Suprapubic skin (tissue), 4 donors: ENCODE measurements at regions not wholly inside any gene's neighbourhood (a gene's known extent, or its start where the extent isn't known, plus 50 kb on each side); places are given as distances from the start of the nearest gene placed in this dataset.

Source experiments
- CTCF ChIP-seq, 2 donors: fragments of 200-600 bp in 1 of 2; fragments of 450-650 bp in 1 of 2; sonication (generic) in 1 of 2; IDR thresholded peaks; one replicate each; pipeline ENCODE4 v1.5.1; 2016 to 2019; ENCODE audit warnings: antibody characterized with exemption in 2 of 2, mild to moderate bottlenecking in 1 of 2, moderate library complexity in 1 of 2
- POLR2A ChIP-seq, 2 donors: fragments of 450-650 bp; IDR thresholded peaks; one replicate each; pipeline ENCODE4 v1.6.1; 2017; ENCODE audit warnings: antibody characterized with exemption in 2 of 2, mild to moderate bottlenecking in 2 of 2, moderate library complexity in 2 of 2
- POLR2AphosphoS5 ChIP-seq, 3 donors: sonication (generic); formaldehyde crosslinking; IDR thresholded peaks; one replicate each; pipeline ENCODE4 v1.6.1; 2017; ENCODE audit warnings: antibody characterized with exemption in 3 of 3

DNA sequence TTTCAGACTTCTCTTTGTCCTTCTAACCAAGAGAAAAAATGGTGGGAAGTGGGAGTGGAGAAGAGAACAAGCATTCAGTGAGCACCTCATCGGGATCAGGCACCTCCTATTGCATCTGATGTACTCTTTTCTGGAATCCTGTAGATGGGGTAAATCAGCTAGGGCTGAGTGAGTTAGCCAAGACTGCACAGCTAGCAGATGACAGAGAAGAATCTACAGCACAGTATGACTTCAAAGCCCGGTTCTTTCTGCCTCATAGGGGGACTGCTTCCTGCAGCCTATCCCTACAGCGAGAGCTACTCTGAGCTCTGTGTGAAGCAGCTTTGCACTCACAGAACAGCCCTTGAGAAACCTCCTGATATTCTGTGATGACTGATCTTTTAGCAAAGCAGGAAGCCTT, 275.2 kb upstream of the MEIS2 start:
- TF ChIP-seq CTCF (IDR thresholded peaks at IDR 0.05), result no peak
- TF ChIP-seq POLR2AphosphoS5 (IDR thresholded peaks at IDR 0.05), result no peak
- TF ChIP-seq POLR2A (IDR thresholded peaks at IDR 0.05), result no peak
